ENCODE measurements at regions not wholly inside any gene's neighbourhood (a gene's known extent, or its start where the extent isn't known, plus 50 kb on each side); places are given as distances from the start of the nearest gene placed in this dataset.

GRCh38 chr1:30035522-30036228 lies 687.7 kb downstream of the MATN1 start:
- peaks cover 0 to 4% (median 0%) of the 10 kb centered on the region in 4 donors for H3K9me3 ChIP-seq (ENCODE audit: control insufficient read depth in 4 of 4, insufficient read depth in 3 of 4, low read length in 3 of 4)
- ATAC-seq (ENCODE audit: insufficient read depth, low FRiP score) (no peak), DNase-seq (no peak)
- H3K27me3 ChIP-seq (ENCODE audit: control insufficient read depth in 3 of 3, insufficient read depth in 3 of 3, low read length in 2 of 3): no peaks in the 10 kb centered on the region
- WGBS, 2 donors: 73 to 85% methylated on average over 8 of the region's 8 CpGs
- H3K9ac ChIP-seq (ENCODE audit: insufficient read depth in 1 of 2, low read length in 2 of 2): no peak overlapping the region
- H3K4me3 ChIP-seq: no peak overlapping the region
- TF ChIP-seq CTCF (IDR thresholded peaks at IDR 0.05; ENCODE audit: control extremely low read depth, extremely low read depth): no peak
- no peak overlapping the region for H3K27ac ChIP-seq (ENCODE audit: low read depth in 1 of 2, low read length in 1 of 2)
- no peaks in the 10 kb centered on the region for H3K36me3 ChIP-seq (ENCODE audit: control insufficient read depth in 4 of 4, insufficient read depth in 4 of 4, low read length in 4 of 4)
- no peaks in the 10 kb centered on the region for H3K4me1 ChIP-seq (ENCODE audit: control insufficient read depth in 5 of 5, insufficient read depth in 5 of 5, low read length in 5 of 5)

GRCh38 chr1:30034627-30035521 lies 688.5 kb downstream of the MATN1 start:
- TF ChIP-seq CTCF (IDR thresholded peaks at IDR 0.05; ENCODE audit: control extremely low read depth, extremely low read depth): no peak
- Histone ChIP-seq H3K9me3 (ENCODE audit: control insufficient read depth in 4 of 4, insufficient read depth in 3 of 4, low read length in 3 of 4) (peaks cover 0 to 4% (median 0%) of the 10 kb centered on the region in 4 donors), H3K27ac (ENCODE audit: low read depth in 1 of 2, low read length in 1 of 2) (no peak overlapping the region), H3K27me3 (ENCODE audit: control insufficient read depth in 3 of 3, insufficient read depth in 3 of 3, low read length in 2 of 3) (no peaks in the 10 kb centered on the region), H3K9ac (ENCODE audit: insufficient read depth in 1 of 2, low read length in 2 of 2) (no peak overlapping the region), H3K4me3 (no peak overlapping the region), H3K36me3 (ENCODE audit: control insufficient read depth in 4 of 4, insufficient read depth in 4 of 4, low read length in 4 of 4) (no peaks in the 10 kb centered on the region), H3K4me1 (ENCODE audit: control insufficient read depth in 5 of 5, insufficient read depth in 5 of 5, low read length in 5 of 5) (no peaks in the 10 kb centered on the region)
- ATAC-seq (ENCODE audit: insufficient read depth, low FRiP score) (no peak), DNase-seq (peak; percentile 41 to 57 (median 49))
- 39 to 43% methylated on average over 23 to 24 of the region's 24 CpGs for WGBS, 2 donors

- ATAC-seq (ENCODE audit: insufficient read depth, low FRiP score) (no peak), DNase-seq (no peak)
- H3K4me1 ChIP-seq (ENCODE audit: control insufficient read depth in 5 of 5, insufficient read depth in 5 of 5, low read length in 5 of 5): no peaks in the 10 kb centered on the region
- WGBS, 2 donors: 66 to 82% methylated on average over 11 of the region's 11 CpGs
- H3K9ac ChIP-seq (ENCODE audit: insufficient read depth in 1 of 2, low read length in 2 of 2): no peak overlapping the region
- H3K9me3 ChIP-seq (ENCODE audit: control insufficient read depth in 4 of 4, insufficient read depth in 3 of 4, low read length in 3 of 4): peaks cover 0 to 4% (median 0%) of the 10 kb centered on the region in 4 donors
- no peak for TF ChIP-seq CTCF (IDR thresholded peaks at IDR 0.05; ENCODE audit: control extremely low read depth, extremely low read depth)
- no peaks in the 10 kb centered on the region for H3K36me3 ChIP-seq (ENCODE audit: control insufficient read depth in 4 of 4, insufficient read depth in 4 of 4, low read length in 4 of 4)
- H3K4me3 ChIP-seq: no peak overlapping the region
- H3K27ac ChIP-seq (ENCODE audit: low read depth in 1 of 2, low read length in 1 of 2): no peak overlapping the region
- no peaks in the 10 kb centered on the region for H3K27me3 ChIP-seq (ENCODE audit: control insufficient read depth in 3 of 3, insufficient read depth in 3 of 3, low read length in 2 of 3)
Measured at GRCh38 chr1:30034105-30034626, 689.2 kb downstream of the MATN1 start.
